Keratinocyte (primary cell): ENCODE measurements at regions not wholly inside any gene's neighbourhood (a gene's known extent, or its start where the extent isn't known, plus 50 kb on each side); places are given as distances from the start of the nearest gene placed in this dataset.

Experiments used
- CTCF ChIP-seq, 3 experiments: IDR thresholded peaks in 1 of 3; conservative IDR thresholded peaks in 1 of 3; optimal IDR thresholded peaks in 1 of 3; 2 replicates in 2 of 3; 3 replicates in 1 of 3; pipeline versions ENCODE3 to v1.5.1; 2011; ENCODE audit warnings: low read length in 3 of 3, mild to moderate bottlenecking in 3 of 3, moderate library complexity in 2 of 3, control low read depth in 1 of 3, inconsistent platforms in 1 of 3; ENCODE audit not compliant: insufficient read depth in 2 of 3; ENCODE audit errors: extremely low read depth in 1 of 3
- EZH2 ChIP-seq: IDR thresholded peaks from one replicate; pipeline ENCODE4 v1.6.1; 2012; ENCODE audit warnings: inconsistent platforms, mild to moderate bottlenecking, low read length, moderate library complexity

DNA sequence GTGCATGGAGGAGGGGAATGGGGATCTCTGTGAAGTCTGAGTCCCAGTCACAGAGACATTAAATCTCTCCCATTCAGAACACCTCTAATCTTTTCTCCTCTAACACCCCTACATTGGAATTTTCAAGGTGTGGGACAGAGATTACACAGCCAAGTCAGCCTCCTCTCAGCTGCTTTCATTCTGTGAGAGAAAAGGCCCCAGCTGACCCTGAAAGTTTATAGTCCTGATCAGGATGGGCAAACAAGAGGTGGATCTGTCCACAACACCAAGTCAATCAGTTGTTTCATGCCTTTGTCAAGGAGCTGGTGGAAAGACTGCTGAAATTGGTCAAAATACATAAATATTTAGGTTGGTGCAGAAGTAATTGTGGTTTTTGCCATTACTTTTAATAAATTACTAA lies 218.9 kb downstream of the SEC23A start:
- TF ChIP-seq EZH2 (no peak), CTCF (optimal IDR thresholded peaks at IDR 0.05 in 1 of 3, IDR thresholded peaks at IDR 0.05 in 1 of 3, conservative IDR thresholded peaks at IDR 0.05 in 1 of 3; ENCODE audit: extremely low read depth in 1 of 3, insufficient read depth in 2 of 3, low read length in 3 of 3) (no peak)
